SK-N-SH treated with all-trans-retinoic acid at 6 μM for 48 hours (cell line): ENCODE measurements at regions not wholly inside any gene's neighbourhood (a gene's known extent, or its start where the extent isn't known, plus 50 kb on each side); places are given as distances from the start of the nearest gene placed in this dataset.

Experiments
- CREB5 ChIP-seq: fragments of 250-450 bp; sonication (Bioruptor Pico); IDR thresholded peaks from 2 replicates; pipeline ENCODE4 v1.5.1; 2020; ENCODE audit warnings: low read depth, mild to moderate bottlenecking, moderate library complexity
- CSRNP3 ChIP-seq: fragments of 250-450 bp; sonication (Bioruptor Pico); IDR thresholded peaks from 2 replicates; pipeline ENCODE4 v1.5.1; 2021; ENCODE audit warnings: mild to moderate bottlenecking, moderate library complexity
- TOX ChIP-seq: fragments of 250-450 bp; sonication (Bioruptor Pico); IDR thresholded peaks from 2 replicates; pipeline ENCODE4 v1.8.0; 2021; ENCODE audit warnings: mild to moderate bottlenecking, moderate library complexity, borderline replicate concordance
- TSHZ2 ChIP-seq: fragments of 250-450 bp; sonication (Bioruptor Pico); IDR thresholded peaks from 2 replicates; pipeline ENCODE4 v1.5.0; 2020; ENCODE audit warnings: mild to moderate bottlenecking, moderate library complexity
- ZFP3 ChIP-seq: fragments of 250-450 bp; sonication (Bioruptor Pico); IDR thresholded peaks from 2 replicates; pipeline ENCODE4 v1.5.0; 2020; ENCODE audit warnings: mild to moderate bottlenecking, moderate library complexity
- ZNF565 ChIP-seq: fragments of 450-650 bp; formaldehyde crosslinking; conservative IDR thresholded peaks from 2 replicates; pipeline ENCODE4 v1.5.0; 2020; ENCODE audit warnings: low read depth, mild to moderate bottlenecking, moderate library complexity

- TF ChIP-seq ZFP3 (CRISPR knock-in tag) = no peak
- no peak for TF ChIP-seq CREB5
- no peak for TF ChIP-seq ZNF565
- no peak for TF ChIP-seq TSHZ2
- TF ChIP-seq TOX = no peak
- no peak for TF ChIP-seq CSRNP3
Observed at GRCh38 chr1:168392958-168393549, 112.4 kb downstream of the TBX19 start.
